Transverse colon (tissue), 4 donors: ENCODE measurements at regions not wholly inside any gene's neighbourhood (a gene's known extent, or its start where the extent isn't known, plus 50 kb on each side); places are given as distances from the start of the nearest gene placed in this dataset.

Experiments used
- DNase-seq: peaks from one replicate; pipeline ENCODE4 v3.0.0-alpha.2; 2019
- H3K27ac ChIP-seq, 4 donors: fragments of 200-600 bp; sonication (generic); 2 replicates each; pipeline ENCODE4 v1.5.1; 2016 to 2018; ENCODE audit warnings: inconsistent platforms in 4 of 4
- H3K27me3 ChIP-seq: fragments of 200-600 bp; sonication (generic); 2 replicates; pipeline ENCODE4 v1.5.1; 2017; ENCODE audit warnings: inconsistent platforms
- H3K36me3 ChIP-seq, 4 donors: fragments of 200-600 bp; sonication (generic); 2 replicates each; pipeline ENCODE4 v1.5.1; 2017 to 2019; ENCODE audit warnings: inconsistent platforms in 4 of 4
- H3K4me1 ChIP-seq, 4 donors: fragments of 200-600 bp; sonication (generic); 2 replicates each; pipeline ENCODE4 v1.5.1; 2017 to 2020; ENCODE audit warnings: inconsistent platforms in 4 of 4
- H3K4me3 ChIP-seq, 4 donors: fragments of 200-600 bp; sonication (generic); 1 replicate in 1 of 4; 2 replicates in 3 of 4; pipeline versions ENCODE4 v1.5.1 to v1.6.1; 2017 to 2019; ENCODE audit warnings: inconsistent platforms in 4 of 4
- H3K9me3 ChIP-seq, 2 donors: fragments of 200-600 bp; sonication (generic); 2 replicates each; pipeline ENCODE4 v1.5.1; 2017 to 2019; ENCODE audit warnings: inconsistent platforms in 2 of 2
- EP300 ChIP-seq: sonication (generic); formaldehyde crosslinking; IDR thresholded peaks from one replicate; pipeline ENCODE4 v1.6.1; 2017; ENCODE audit warnings: antibody characterized with exemption, low read depth
- POLR2A ChIP-seq: fragments of 450-650 bp; IDR thresholded peaks from one replicate; pipeline ENCODE4 v1.6.1; 2016; ENCODE audit warnings: antibody characterized with exemption, mild to moderate bottlenecking, moderate library complexity
- POLR2AphosphoS5 ChIP-seq, 3 donors: sonication (generic); formaldehyde crosslinking; IDR thresholded peaks; one replicate each; pipeline ENCODE4 v1.6.1; 2016; ENCODE audit warnings: antibody characterized with exemption in 3 of 3
- WGBS, 2 donors: methylation state at CpG; one replicate each; pipeline ENCODE4 v1.1.5; 2018; ENCODE audit warnings: low coverage in 1 of 2; 5-methylcytosine and 5-hydroxymethylcytosine counted together
- in situ Hi-C, 4 donors: fragments of 200-750 bp; cut with MboI; loops; one replicate each; pipeline versions ENCODE4 v1.15.0 to v1.15.1; 2017; ENCODE audit warnings: low sequenced_read_pairs in 3 of 4, low pct_ligation_motif_present in 1 of 4, low pct_unique_long_range_greater_than_20kb in 1 of 4
- intact Hi-C: fragments of 100-400 bp; cut with DNase I; formaldehyde crosslinking; loops from one replicate; pipeline ENCODE4 v1.15.1; 2023; ENCODE audit warnings: low total_unique reads
- TF ChIP-seq, protein P1 (sequence below), 5 experiments: fragments of 200-600 bp in 3 of 5; fragments of 450-650 bp in 2 of 5; sonication (generic) in 3 of 5; IDR thresholded peaks; 1 replicate in 2 of 5; 2 replicates in 3 of 5; pipeline ENCODE4 v1.5.1; 2016 to 2017; ENCODE audit warnings: antibody characterized with exemption in 5 of 5, inconsistent platforms in 3 of 5, mild to moderate bottlenecking in 2 of 5, moderate library complexity in 1 of 5

DNA sequence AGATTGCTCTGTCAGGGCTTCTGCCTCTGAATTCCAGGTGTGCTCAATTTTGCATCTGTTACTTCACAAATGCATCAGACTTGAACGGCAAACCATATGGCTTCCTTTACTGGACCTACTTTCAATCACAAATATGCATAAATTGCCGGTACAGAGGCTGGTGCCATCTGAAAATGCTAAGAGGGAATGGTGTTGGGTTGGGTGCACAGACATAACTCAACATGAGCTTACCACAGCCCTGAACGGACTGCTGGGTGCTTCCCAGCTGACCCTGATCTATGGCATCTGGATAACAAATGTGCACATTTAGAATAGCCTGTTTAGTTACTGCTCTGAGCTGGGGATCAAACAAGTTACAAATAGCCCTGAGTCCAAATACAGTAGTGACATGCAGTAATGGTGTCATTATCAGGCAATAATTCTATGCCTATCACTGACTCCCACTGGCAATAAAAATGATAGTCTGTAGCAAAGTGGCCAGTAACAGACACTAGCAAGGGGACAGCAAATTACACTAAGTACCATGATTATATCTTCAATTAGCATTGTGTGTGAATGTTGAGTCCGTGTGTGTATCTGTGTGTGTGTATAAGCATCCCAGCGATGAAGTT, 927.3 kb downstream of the DIAPH3 start:
- 76 to 81% methylated on average over 4 to 5 of the region's 5 CpGs for WGBS, 2 donors
- TF ChIP-seq EP300 (no peak), POLR2A (no peak), POLR2AphosphoS5 (IDR thresholded peaks at IDR 0.05) (no peak)
- TF ChIP-seq, protein P1, sequence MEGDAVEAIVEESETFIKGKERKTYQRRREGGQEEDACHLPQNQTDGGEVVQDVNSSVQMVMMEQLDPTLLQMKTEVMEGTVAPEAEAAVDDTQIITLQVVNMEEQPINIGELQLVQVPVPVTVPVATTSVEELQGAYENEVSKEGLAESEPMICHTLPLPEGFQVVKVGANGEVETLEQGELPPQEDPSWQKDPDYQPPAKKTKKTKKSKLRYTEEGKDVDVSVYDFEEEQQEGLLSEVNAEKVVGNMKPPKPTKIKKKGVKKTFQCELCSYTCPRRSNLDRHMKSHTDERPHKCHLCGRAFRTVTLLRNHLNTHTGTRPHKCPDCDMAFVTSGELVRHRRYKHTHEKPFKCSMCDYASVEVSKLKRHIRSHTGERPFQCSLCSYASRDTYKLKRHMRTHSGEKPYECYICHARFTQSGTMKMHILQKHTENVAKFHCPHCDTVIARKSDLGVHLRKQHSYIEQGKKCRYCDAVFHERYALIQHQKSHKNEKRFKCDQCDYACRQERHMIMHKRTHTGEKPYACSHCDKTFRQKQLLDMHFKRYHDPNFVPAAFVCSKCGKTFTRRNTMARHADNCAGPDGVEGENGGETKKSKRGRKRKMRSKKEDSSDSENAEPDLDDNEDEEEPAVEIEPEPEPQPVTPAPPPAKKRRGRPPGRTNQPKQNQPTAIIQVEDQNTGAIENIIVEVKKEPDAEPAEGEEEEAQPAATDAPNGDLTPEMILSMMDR (IDR thresholded peaks at IDR 0.05): no peak
- Histone ChIP-seq H3K27ac (no peak overlapping the region), H3K4me1 (no peaks in the 10 kb centered on the region), H3K4me3 (no peak overlapping the region), H3K27me3 (no peaks in the 10 kb centered on the region), H3K9me3 (no peaks in the 10 kb centered on the region), H3K36me3 (no peaks in the 10 kb centered on the region)
- intact Hi-C loops (no loop called here), in situ Hi-C loops (no loop called here)
- DNase-seq: no peak

DNA sequence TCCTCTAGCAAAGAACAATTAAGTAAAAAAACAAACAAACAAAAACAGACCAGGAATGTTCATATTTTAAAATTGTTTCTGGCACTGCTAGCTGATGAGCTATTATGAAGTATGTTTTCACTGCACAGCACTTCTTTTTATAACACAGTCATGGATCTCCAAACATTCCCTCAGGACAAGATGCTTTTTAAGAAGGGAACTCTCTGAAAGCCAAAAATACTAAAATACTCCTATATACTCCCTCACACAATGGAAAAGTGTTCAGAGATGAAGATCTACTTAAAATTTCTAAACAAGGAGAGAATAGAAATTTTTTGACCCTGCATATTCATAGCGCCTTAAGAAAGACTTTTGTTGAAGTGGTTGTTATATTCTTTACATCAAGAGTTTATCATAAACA, 926.8 kb downstream of the DIAPH3 start:
- Histone ChIP-seq H3K4me1 (no peaks in the 10 kb centered on the region), H3K27me3 (no peaks in the 10 kb centered on the region), H3K9me3 (no peaks in the 10 kb centered on the region), H3K36me3 (no peaks in the 10 kb centered on the region), H3K27ac (no peak overlapping the region), H3K4me3 (no peak overlapping the region)
- in situ Hi-C loops (no loop called here), intact Hi-C loops (no loop called here)
- TF ChIP-seq EP300 (no peak), POLR2AphosphoS5 (IDR thresholded peaks at IDR 0.05) (no peak), POLR2A (no peak)
- TF ChIP-seq, protein P1 (IDR thresholded peaks at IDR 0.05): no peak
- WGBS, 2 donors: 83 to 100% methylated on average over 1 of the region's 1 CpG
- no peak for DNase-seq

DNA sequence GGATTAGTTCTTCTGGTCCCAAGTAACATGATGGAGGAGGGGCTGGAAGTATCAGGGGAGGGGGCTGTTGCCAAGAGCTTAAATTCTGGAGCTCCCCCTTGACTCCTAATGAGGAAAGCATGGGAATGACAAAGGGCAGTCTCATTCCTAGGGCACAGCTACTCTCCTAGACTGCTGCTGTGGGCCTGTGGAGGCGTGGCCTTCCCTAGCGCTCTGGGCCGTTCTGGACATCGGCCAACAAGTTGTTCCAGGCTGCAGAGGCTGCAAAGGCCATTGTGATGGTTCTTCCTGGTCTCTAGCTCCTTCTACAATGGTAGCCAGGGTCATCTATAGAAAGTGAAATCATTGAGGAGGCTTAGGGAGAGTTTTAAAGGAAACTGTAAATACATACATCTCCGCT, 916.6 kb downstream of the DIAPH3 start:
- H3K27ac ChIP-seq: no peak overlapping the region
- TF ChIP-seq EP300 (no peak), POLR2AphosphoS5 (IDR thresholded peaks at IDR 0.05) (no peak), POLR2A (no peak)
- TF ChIP-seq, protein P1 (IDR thresholded peaks at IDR 0.05): no peak
- 54 to 100% methylated on average over 1 to 5 of the region's 5 CpGs for WGBS, 2 donors
- no peaks in the 10 kb centered on the region for H3K36me3 ChIP-seq
- in situ Hi-C loops: no loop called here
- no peak overlapping the region for H3K4me3 ChIP-seq
- no peaks in the 10 kb centered on the region for H3K27me3 ChIP-seq
- peak; percentile 38 for DNase-seq
- no peaks in the 10 kb centered on the region for H3K4me1 ChIP-seq
- intact Hi-C loops: no loop called here
- no peaks in the 10 kb centered on the region for H3K9me3 ChIP-seq

DNA sequence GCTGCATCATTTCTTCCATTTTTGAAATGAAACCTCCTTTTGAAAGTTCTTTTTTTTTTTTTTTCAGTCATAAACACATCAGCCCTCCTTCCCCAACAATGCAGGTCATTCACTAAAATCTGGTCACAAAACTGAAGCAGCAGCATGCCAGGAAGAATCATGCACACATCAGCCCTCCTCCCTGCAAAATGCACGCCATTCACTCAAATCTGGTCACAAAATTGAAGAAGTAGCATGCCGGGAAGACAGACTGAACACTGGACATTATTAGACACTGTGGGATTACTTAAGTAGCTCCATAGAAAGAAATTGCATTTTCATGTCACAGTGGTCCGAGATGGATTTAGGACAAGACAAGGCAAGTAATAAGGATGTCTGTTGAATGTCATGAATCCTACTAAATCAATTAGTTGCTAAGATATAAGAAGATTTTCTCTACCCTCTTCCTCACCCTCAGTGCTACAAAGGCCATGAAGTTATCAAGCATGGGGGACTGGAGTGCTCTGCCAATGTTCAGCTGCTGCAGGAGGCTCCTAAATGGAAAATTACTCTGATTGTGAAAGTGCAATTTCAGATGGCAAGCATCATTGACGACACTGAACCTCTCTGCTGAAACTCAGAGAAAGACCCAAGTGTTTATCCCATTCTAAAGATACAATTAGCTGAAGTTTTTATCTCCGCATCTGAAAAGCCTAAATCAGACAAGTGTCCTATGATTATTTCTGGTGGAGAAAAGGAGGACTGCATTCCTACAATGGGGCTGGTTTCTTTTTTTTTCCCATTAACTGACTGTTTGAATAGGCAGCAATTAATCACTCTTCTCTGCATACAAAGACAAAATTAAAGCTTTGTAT, 913.2 kb downstream of the DIAPH3 start:
- in situ Hi-C loops: no loop called here
- Histone ChIP-seq H3K4me3 (no peak overlapping the region), H3K9me3 (no peaks in the 10 kb centered on the region), H3K27me3 (no peaks in the 10 kb centered on the region), H3K4me1 (no peaks in the 10 kb centered on the region), H3K36me3 (no peaks in the 10 kb centered on the region), H3K27ac (no peak overlapping the region)
- no peak for TF ChIP-seq EP300
- TF ChIP-seq, protein P1 (IDR thresholded peaks at IDR 0.05): no peak
- TF ChIP-seq POLR2AphosphoS5 (IDR thresholded peaks at IDR 0.05): no peak
- no peak for TF ChIP-seq POLR2A
- DNase-seq: no peak
- WGBS, 2 donors: 75 to 89% methylated on average over 3 to 5 of the region's 5 CpGs
- intact Hi-C loops: no loop called here
